H9 (cell line): ENCODE measurements at regions not wholly inside any gene's neighbourhood (a gene's known extent, or its start where the extent isn't known, plus 50 kb on each side); places are given as distances from the start of the nearest gene placed in this dataset.

ENCODE experiments used
- DNase-seq: peaks from one replicate; pipeline ENCODE4 v3.0.0-alpha.2; 2017
- H2AFZ ChIP-seq: one replicate; pipeline ENCODE4 v1.6.1; 2013; ENCODE audit warnings: mild to moderate bottlenecking, low read length, control low read depth, moderate library complexity
- H2AK5ac ChIP-seq: 2 replicates; pipeline ENCODE4 v1.6.1; 2013; ENCODE audit warnings: low read length, control low read depth, mixed read lengths; ENCODE audit not compliant: insufficient read length
- H2BK120ac ChIP-seq: one replicate; pipeline ENCODE4 v1.6.1; 2013; ENCODE audit warnings: low read depth, mild to moderate bottlenecking, low read length, control low read depth, inconsistent platforms; ENCODE audit not compliant: poor library complexity, severe bottlenecking
- H2BK12ac ChIP-seq: 2 replicates; pipeline ENCODE4 v1.6.1; 2013; ENCODE audit warnings: low read length, control low read depth, mixed read lengths, low read depth; ENCODE audit not compliant: insufficient read length
- H2BK15ac ChIP-seq: 2 replicates; pipeline ENCODE4 v1.6.1; 2013; ENCODE audit warnings: low read depth, low read length, control low read depth
- H2BK20ac ChIP-seq: one replicate; pipeline ENCODE4 v1.6.1; 2013; ENCODE audit warnings: low read depth, mild to moderate bottlenecking, low read length, control low read depth, inconsistent platforms; ENCODE audit not compliant: poor library complexity, severe bottlenecking
- H2BK5ac ChIP-seq: 2 replicates; pipeline ENCODE4 v1.6.1; 2013; ENCODE audit warnings: low read length, control low read depth, mixed read lengths; ENCODE audit not compliant: insufficient read length
- H3K14ac ChIP-seq: 2 replicates; pipeline ENCODE4 v1.6.1; 2013; ENCODE audit warnings: low read length, control low read depth; ENCODE audit not compliant: insufficient read depth
- H3K18ac ChIP-seq: 2 replicates; pipeline ENCODE4 v1.6.1; 2013; ENCODE audit warnings: low read depth, mild to moderate bottlenecking, mixed read lengths, low read length, control low read depth; ENCODE audit not compliant: insufficient read length
- H3K23ac ChIP-seq: 2 replicates; pipeline ENCODE4 v1.6.1; 2013; ENCODE audit warnings: low read length, control low read depth, mixed read lengths, low read depth; ENCODE audit not compliant: insufficient read length
- H3K23me2 ChIP-seq: 2 replicates; pipeline ENCODE4 v1.6.1; 2013; ENCODE audit warnings: low read depth, mild to moderate bottlenecking, mixed read lengths, low read length, control low read depth; ENCODE audit not compliant: insufficient read length, poor library complexity, severe bottlenecking
- H3K27ac ChIP-seq: 2 replicates; pipeline ENCODE4 v1.5.1; 2013; ENCODE audit warnings: low read length, control low read depth, mixed read lengths, low read depth; ENCODE audit not compliant: insufficient read length
- H3K27me3 ChIP-seq: 2 replicates; pipeline ENCODE4 v1.6.1; 2013; ENCODE audit warnings: low read length, control low read depth, inconsistent platforms; ENCODE audit not compliant: insufficient read depth
- H3K4ac ChIP-seq: 2 replicates; pipeline ENCODE4 v1.6.1; 2013; ENCODE audit warnings: low read depth, mild to moderate bottlenecking, control low read depth, inconsistent platforms, low read length, moderate library complexity
- H3K4me1 ChIP-seq: 2 replicates; pipeline ENCODE4 v1.6.1; 2013; ENCODE audit warnings: low read length, control low read depth, inconsistent platforms; ENCODE audit not compliant: insufficient read depth
- H3K4me2 ChIP-seq: 2 replicates; pipeline ENCODE4 v1.6.1; 2013; ENCODE audit warnings: low read length, control low read depth, mixed read lengths; ENCODE audit not compliant: insufficient read length, insufficient read depth
- H3K56ac ChIP-seq: 2 replicates; pipeline ENCODE4 v1.6.1; 2013; ENCODE audit warnings: low read depth, mild to moderate bottlenecking, mixed read lengths, low read length, control low read depth; ENCODE audit not compliant: insufficient read length
- H3K79me1 ChIP-seq: 2 replicates; pipeline ENCODE4 v1.6.1; 2013; ENCODE audit warnings: low read depth, mild to moderate bottlenecking, moderate library complexity, low read length, control low read depth, inconsistent platforms; ENCODE audit not compliant: insufficient read depth, poor library complexity, severe bottlenecking
- H3K79me2 ChIP-seq: 2 replicates; pipeline ENCODE4 v1.6.1; 2013; ENCODE audit warnings: low read length, control low read depth, inconsistent platforms; ENCODE audit not compliant: insufficient read depth
- H3K9ac ChIP-seq: 2 replicates; pipeline ENCODE4 v1.6.1; 2013; ENCODE audit warnings: low read length, control low read depth, mixed read lengths; ENCODE audit not compliant: insufficient read length; ENCODE audit errors: extremely low read depth
- H3K9me3 ChIP-seq: one replicate; pipeline ENCODE4 v1.6.1; 2013; ENCODE audit warnings: low read depth, low read length, inconsistent platforms; ENCODE audit not compliant: control insufficient read depth
- H3T11ph ChIP-seq: one replicate; pipeline ENCODE4 v1.6.1; 2013; ENCODE audit warnings: mild to moderate bottlenecking, low read length, control low read depth, inconsistent platforms
- H4K20me1 ChIP-seq: one replicate; pipeline ENCODE4 v1.6.1; 2013; ENCODE audit not compliant: control insufficient read depth, insufficient read length, insufficient read depth
- H4K5ac ChIP-seq: 2 replicates; pipeline ENCODE4 v1.6.1; 2013; ENCODE audit warnings: low read depth, mild to moderate bottlenecking, mixed read lengths, low read length, control low read depth; ENCODE audit not compliant: insufficient read length
- H4K8ac ChIP-seq: replicated peaks from 2 replicates; pipeline ENCODE4 v1.6.1; 2013; ENCODE audit warnings: low read length, control low read depth, mixed read lengths, low read depth; ENCODE audit not compliant: insufficient read length
- H4K91ac ChIP-seq: 2 replicates; pipeline ENCODE4 v1.6.1; 2013; ENCODE audit warnings: low read depth, mild to moderate bottlenecking, moderate library complexity, mixed read lengths, low read length, control low read depth; ENCODE audit not compliant: insufficient read length
- H3K27ac Mint-ChIP-seq, 3 experiments: 2 replicates in 2 of 3; 3 replicates in 1 of 3; pipeline ENCODE4 v1.8.0; 2020 to 2021; ENCODE audit warnings: mixed read lengths in 3 of 3, mild to moderate bottlenecking in 1 of 3, moderate library complexity in 1 of 3
- H3K27me3 Mint-ChIP-seq: 2 replicates; pipeline ENCODE4 v1.8.0; 2021; ENCODE audit warnings: low read depth, mild to moderate bottlenecking, moderate library complexity, mixed read lengths
- H3K36me3 Mint-ChIP-seq, 3 experiments: 2 replicates in 2 of 3; 3 replicates in 1 of 3; pipeline ENCODE4 v1.8.0; 2020 to 2021; ENCODE audit warnings: low read depth in 3 of 3, mixed read lengths in 3 of 3; ENCODE audit not compliant: insufficient read depth in 1 of 3
- H3K4me1 Mint-ChIP-seq, 2 experiments: 2 replicates each; pipeline ENCODE4 v1.8.0; 2020; ENCODE audit warnings: mixed read lengths in 2 of 2
- H3K4me3 Mint-ChIP-seq, 2 experiments: 2 replicates in 1 of 2; 3 replicates in 1 of 2; pipeline ENCODE4 v1.8.0; 2020 to 2021; ENCODE audit warnings: mild to moderate bottlenecking in 2 of 2, mixed read lengths in 2 of 2, moderate library complexity in 1 of 2
- H3K9me3 Mint-ChIP-seq, 2 experiments: 2 replicates in 1 of 2; 3 replicates in 1 of 2; pipeline ENCODE4 v1.8.0; 2020; ENCODE audit warnings: mild to moderate bottlenecking in 2 of 2, mixed read lengths in 2 of 2, moderate library complexity in 1 of 2
- CTCF ChIP-seq: fragments of 200-600 bp; sonication (generic); conservative IDR thresholded peaks from 3 replicates; pipeline ENCODE4 v1.8.0; 2021; ENCODE audit warnings: antibody characterized with exemption, mild to moderate bottlenecking
- WGBS: extraction: QIAGEN DNeasy Blood & Tissue Kit; methylation state at CpG from one replicate; pipeline ENCODE4 v1.1.7; 2013; ENCODE audit warnings: missing lambda C conversion rate, low lambda C conversion rate, mixed read lengths; ENCODE audit not compliant: insufficient read length; ENCODE audit errors: extremely low coverage; 5-methylcytosine and 5-hydroxymethylcytosine counted together

GRCh38 chr5:74529101-74529500 is 111.4 kb downstream of the ENC1 start:
- no peak overlapping the region for H4K91ac ChIP-seq
- peaks cover 7% of the 10 kb centered on the region for H3K9me3 ChIP-seq
- WGBS: no CpG with 5 or more reads among the region's 7 CpGs
- H3K56ac ChIP-seq: no peak overlapping the region
- no peaks in the 10 kb centered on the region for H3K27me3 Mint-ChIP-seq
- H3T11ph ChIP-seq: no peak overlapping the region
- peaks cover 17 to 25% (median 17%) of the 10 kb centered on the region in 3 experiments for H3K36me3 Mint-ChIP-seq
- no peak overlapping the region for H4K8ac ChIP-seq
- no peak overlapping the region for H3K4me2 ChIP-seq
- H2BK120ac ChIP-seq: no peak overlapping the region
- no peak overlapping the region for H2BK12ac ChIP-seq
- no peak for TF ChIP-seq CTCF
- H3K4me3 Mint-ChIP-seq: no peak overlapping the region
- H3K14ac ChIP-seq: no peak overlapping the region
- H2AFZ ChIP-seq: no peak overlapping the region
- H3K27ac ChIP-seq: no peak overlapping the region
- no peak overlapping the region for H4K5ac ChIP-seq
- H3K79me2 ChIP-seq: no peaks in the 10 kb centered on the region
- H3K23ac ChIP-seq: no peak overlapping the region
- no peak overlapping the region for H2BK5ac ChIP-seq
- H3K23me2 ChIP-seq: no peaks in the 10 kb centered on the region
- no peaks in the 10 kb centered on the region for H3K4me1 Mint-ChIP-seq
- H4K20me1 ChIP-seq: no peaks in the 10 kb centered on the region
- H3K27ac Mint-ChIP-seq: no peak overlapping the region
- no peak for DNase-seq
- no peak overlapping the region for H2AK5ac ChIP-seq
- no peaks in the 10 kb centered on the region for H3K4me1 ChIP-seq
- H3K18ac ChIP-seq: no peak overlapping the region
- H2BK20ac ChIP-seq: no peak overlapping the region
- H3K27me3 ChIP-seq: no peaks in the 10 kb centered on the region
- no peak overlapping the region for H2BK15ac ChIP-seq
- H3K4ac ChIP-seq: no peak overlapping the region
- H3K79me1 ChIP-seq: no peaks in the 10 kb centered on the region
- peaks cover 34 to 37% of the 10 kb centered on the region in 2 experiments for H3K9me3 Mint-ChIP-seq
- H3K9ac ChIP-seq: no peak overlapping the region
